T-cell (primary cell): ENCODE measurements at regions not wholly inside any gene's neighbourhood (a gene's known extent, or its start where the extent isn't known, plus 50 kb on each side); places are given as distances from the start of the nearest gene placed in this dataset.
"Not testable (repeated sequence)": the region's sequence is repeated elsewhere in the genome, so short reads cannot be mapped to it uniquely, and the experiment has no call there.

Source experiments
- ATAC-seq, 4 experiments: fragments of 200-7000 bp in 3 of 4; fragments of 150-1000 bp in 1 of 4; cut with Tn5 transposase; replicated peaks in 1 of 4; 1 replicate in 3 of 4; 2 replicates in 1 of 4; pipeline ENCODE4 v1.10.0; 2021; ENCODE audit warnings: moderate library complexity in 3 of 4, mild to moderate bottlenecking in 2 of 4, moderate number of reproducible peaks in 1 of 4
- CTCF ChIA-PET, 2 donors: fragments of 300-600 bp; sonication (Branson Sonifier 250); formaldehyde crosslinking; loops; one replicate each; lab custom pipeline; 2022; ENCODE audit warnings: antibody characterized with exemption in 2 of 2; lab: Charles Lee
- POLR2A ChIA-PET, 2 donors: fragments of 300-600 bp; sonication (Branson Sonifier 250); formaldehyde crosslinking; loops; one replicate each; lab custom pipeline; 2022; ENCODE audit warnings: antibody characterized with exemption in 2 of 2; lab: Charles Lee
- DNase-seq, 35 experiments: peaks; one replicate each; pipeline versions ENCODE4 v3.0.0 to v3.0.0-alpha.2; 2013 to 2023
- H3K27ac ChIP-seq: one replicate; pipeline ENCODE4 v1.5.1; 2013; ENCODE audit warnings: low read length
- H3K27me3 ChIP-seq, 2 experiments: replicated peaks in 1 of 2; 1 replicate in 1 of 2; 2 replicates in 1 of 2; pipeline versions ENCODE4 v1.6.1 to v1.7.0; 2013; ENCODE audit warnings: low read length in 1 of 2, mixed read lengths in 1 of 2; ENCODE audit not compliant: control insufficient read depth in 2 of 2, insufficient read depth in 2 of 2; ENCODE audit errors: extremely low read depth in 1 of 2
- H3K36me3 ChIP-seq, 2 donors: 1 replicate in 1 of 2; 2 replicates in 1 of 2; pipeline versions ENCODE4 v1.6.1 to v1.7.0; 2013; ENCODE audit warnings: low read length in 1 of 2; ENCODE audit not compliant: control insufficient read depth in 2 of 2, insufficient read depth in 1 of 2; ENCODE audit errors: extremely low read depth in 1 of 2
- H3K4me1 ChIP-seq, 2 experiments: 1 replicate in 1 of 2; 2 replicates in 1 of 2; pipeline versions ENCODE4 v1.6.1 to v1.7.0; 2013; ENCODE audit warnings: low read length in 2 of 2, mixed read lengths in 1 of 2; ENCODE audit not compliant: insufficient read depth in 2 of 2, control insufficient read depth in 1 of 2; ENCODE audit errors: extremely low read depth in 1 of 2
- H3K4me3 ChIP-seq, 2 donors: 1 replicate in 1 of 2; 2 replicates in 1 of 2; pipeline versions ENCODE4 v1.5.1 to v1.7.0; 2013; ENCODE audit warnings: mild to moderate bottlenecking in 2 of 2, low read length in 1 of 2, moderate library complexity in 1 of 2; ENCODE audit not compliant: control insufficient read depth in 1 of 2; ENCODE audit errors: extremely low read depth in 1 of 2
- H3K9me3 ChIP-seq: 2 replicates; pipeline ENCODE4 v1.7.0; 2013
- H3K27ac Mint-ChIP-seq, 2 donors: one replicate each; pipeline ENCODE4 v1.8.0; 2020 to 2021; ENCODE audit warnings: mild to moderate bottlenecking in 2 of 2, mixed read lengths in 2 of 2
- H3K27me3 Mint-ChIP-seq, 2 donors: one replicate each; pipeline ENCODE4 v1.8.0; 2021 to 2022; ENCODE audit warnings: mixed read lengths in 2 of 2
- H3K36me3 Mint-ChIP-seq: one replicate; pipeline ENCODE4 v1.8.0; 2021; ENCODE audit warnings: mixed read lengths
- H3K4me1 Mint-ChIP-seq, 3 donors: one replicate each; pipeline ENCODE4 v1.8.0; 2020 to 2022; ENCODE audit warnings: mixed read lengths in 3 of 3, mild to moderate bottlenecking in 1 of 3
- H3K4me3 Mint-ChIP-seq, 3 donors: one replicate each; pipeline ENCODE4 v1.8.0; 2020 to 2022; ENCODE audit warnings: mild to moderate bottlenecking in 3 of 3, mixed read lengths in 3 of 3, moderate library complexity in 3 of 3
- H3K9me3 Mint-ChIP-seq, 3 donors: one replicate each; pipeline ENCODE4 v1.8.0; 2020 to 2022; ENCODE audit warnings: mixed read lengths in 3 of 3
- WGBS: methylation state at CpG from one replicate; pipeline ENCODE4 v1.1.5; 2013; ENCODE audit warnings: missing lambda C conversion rate; ENCODE audit not compliant: insufficient coverage; 5-methylcytosine and 5-hydroxymethylcytosine counted together

- H3K4me1 Mint-ChIP-seq, H3K27ac Mint-ChIP-seq, H3K27me3 ChIP-seq, DNase-seq, H3K4me1 ChIP-seq, H3K36me3 Mint-ChIP-seq, POLR2A ChIA-PET, H3K9me3 ChIP-seq, H3K27ac ChIP-seq, H3K4me3 ChIP-seq, H3K27me3 Mint-ChIP-seq, ATAC-seq, H3K9me3 Mint-ChIP-seq, H3K36me3 ChIP-seq, CTCF ChIA-PET, H3K4me3 Mint-ChIP-seq: not testable (repeated sequence)
- WGBS = no CpG with 5 or more reads among the region's 1 CpG
These were observed 174.8 kb upstream of the KRR1 start for GRCh38 chr12:75686233-75686632.

GRCh38 chr12:75685617-75686225, 174.3 kb upstream of the KRR1 start:
- H3K4me3 Mint-ChIP-seq = no peak overlapping the region
- H3K36me3 Mint-ChIP-seq = no peaks in the 10 kb centered on the region
- POLR2A ChIA-PET = no interaction called here
- CTCF ChIA-PET = no interaction called here
- H3K27ac Mint-ChIP-seq = no peak overlapping the region
- H3K4me1 Mint-ChIP-seq = no peaks in the 10 kb centered on the region
- Histone ChIP-seq H3K9me3 (no peaks in the 10 kb centered on the region), H3K36me3 (no peaks in the 10 kb centered on the region), H3K4me1 (no peaks in the 10 kb centered on the region), H3K4me3 (no peak overlapping the region), H3K27ac (no peak overlapping the region), H3K27me3 (no peaks in the 10 kb centered on the region)
- peaks cover 0 to 2% of the 10 kb centered on the region in 2 donors for H3K27me3 Mint-ChIP-seq
- no CpG with 5 or more reads among the region's 2 CpGs for WGBS
- peaks cover 0 to 7% (median 0%) of the 10 kb centered on the region in 3 donors for H3K9me3 Mint-ChIP-seq
- DNase-seq (no peak), ATAC-seq (no peak)

GRCh38 chr12:75684678-75685616, 173.5 kb upstream of the KRR1 start:
- no peak overlapping the region for H3K27ac ChIP-seq
- ATAC-seq = no peak
- H3K27me3 ChIP-seq = no peaks in the 10 kb centered on the region
- Mint-ChIP-seq H3K36me3 (no peaks in the 10 kb centered on the region), H3K4me3 (no peak overlapping the region), H3K9me3 (peaks cover 0 to 7% (median 0%) of the 10 kb centered on the region in 3 donors), H3K27ac (no peak overlapping the region), H3K27me3 (peaks cover 0 to 2% of the 10 kb centered on the region in 2 donors), H3K4me1 (no peaks in the 10 kb centered on the region)
- H3K4me1 ChIP-seq = no peaks in the 10 kb centered on the region
- H3K36me3 ChIP-seq = no peaks in the 10 kb centered on the region
- no peaks in the 10 kb centered on the region for H3K9me3 ChIP-seq
- ChIA-PET CTCF (no interaction called here), POLR2A (no interaction called here)
- H3K4me3 ChIP-seq = no peak overlapping the region
- WGBS = no CpG with 5 or more reads among the region's 5 CpGs
- DNase-seq = no peak

GRCh38 chr12:75683995-75684586, 172.7 kb upstream of the KRR1 start:
- WGBS = no CpG with 5 or more reads among the region's 4 CpGs
- POLR2A ChIA-PET, H3K9me3 ChIP-seq, H3K4me1 ChIP-seq, DNase-seq, H3K36me3 ChIP-seq, ATAC-seq, H3K27me3 ChIP-seq, H3K9me3 Mint-ChIP-seq, H3K4me3 Mint-ChIP-seq, CTCF ChIA-PET, H3K36me3 Mint-ChIP-seq, H3K27me3 Mint-ChIP-seq, H3K27ac Mint-ChIP-seq, H3K4me1 Mint-ChIP-seq, H3K27ac ChIP-seq, H3K4me3 ChIP-seq: not testable (repeated sequence)

- Mint-ChIP-seq H3K27me3 (peaks cover 0 to 2% of the 10 kb centered on the region in 2 donors), H3K27ac (no peak overlapping the region), H3K4me1 (no peaks in the 10 kb centered on the region), H3K4me3 (no peak overlapping the region), H3K36me3 (no peaks in the 10 kb centered on the region), H3K9me3 (peaks cover 0 to 7% (median 0%) of the 10 kb centered on the region in 3 donors)
- Histone ChIP-seq H3K36me3 (no peaks in the 10 kb centered on the region), H3K27ac (no peak overlapping the region), H3K4me3 (no peak overlapping the region), H3K27me3 (no peaks in the 10 kb centered on the region), H3K4me1 (no peaks in the 10 kb centered on the region), H3K9me3 (no peaks in the 10 kb centered on the region)
- no CpG with 5 or more reads among the region's 2 CpGs for whole genome bisulfite sequencing
- DNase-seq = no peak
- ATAC-seq = no peak
- CTCF ChIA-PET = no interaction called here
- POLR2A ChIA-PET = no interaction called here
These were observed 171.8 kb upstream of the KRR1 start for GRCh38 chr12:75683220-75683619.

GRCh38 chr12:75677522-75677921, 166.1 kb upstream of the KRR1 start:
- Mint-ChIP-seq H3K9me3 (peaks cover 0 to 7% (median 0%) of the 10 kb centered on the region in 3 donors), H3K4me1 (no peaks in the 10 kb centered on the region), H3K4me3 (no peak overlapping the region), H3K27ac (no peak overlapping the region), H3K27me3 (peaks cover 2 to 3% of the 10 kb centered on the region in 2 donors), H3K36me3 (no peaks in the 10 kb centered on the region)
- DNase-seq (no peak), ATAC-seq (no peak)
- no peak overlapping the region for H3K4me3 ChIP-seq
- no peaks in the 10 kb centered on the region for H3K27me3 ChIP-seq
- H3K27ac ChIP-seq = no peak overlapping the region
- H3K4me1 ChIP-seq = no peaks in the 10 kb centered on the region
- WGBS = 83% methylated on average over 3 of the region's 5 CpGs
- H3K9me3 ChIP-seq = no peaks in the 10 kb centered on the region
- no peaks in the 10 kb centered on the region for H3K36me3 ChIP-seq
- ChIA-PET CTCF (no interaction called here), POLR2A (interaction anchor here in 1 of 2 donors (0.5 kb wide), 1 partner anchor 351 kb away, joined by 3 read pairs; no protein-coding TSS in a partner anchor)
